GM23338 (cell line): ENCODE measurements at regions not wholly inside any gene's neighbourhood (a gene's known extent, or its start where the extent isn't known, plus 50 kb on each side); places are given as distances from the start of the nearest gene placed in this dataset.

Experiments used
- ATAC-seq: fragments of 200-7000 bp; cut with Tn5 transposase; 3 replicates; pipeline ENCODE4 v1.9.1; 2020
- DNase-seq: peaks from one replicate; pipeline ENCODE4 v3.0.0-alpha.2; 2015; ENCODE audit warnings: low spot score
- H2AFZ ChIP-seq: fragments of 200-600 bp; sonication (generic); 2 replicates; pipeline ENCODE4 v1.8.0; 2016; ENCODE audit warnings: antibody characterized with exemption, mild to moderate bottlenecking, moderate library complexity
- H3F3A ChIP-seq: fragments of 200-600 bp; sonication (generic); replicated peaks from 2 replicates; pipeline ENCODE4 v1.8.0; 2017; ENCODE audit warnings: antibody characterized with exemption, mixed run types, low read depth
- H3K27ac ChIP-seq: fragments of 200-600 bp; sonication (generic); 2 replicates; pipeline ENCODE4 v1.6.1; 2016; ENCODE audit warnings: low read depth
- H3K27me3 ChIP-seq: fragments of 200-600 bp; sonication (generic); 2 replicates; pipeline ENCODE4 v1.8.0; 2016; ENCODE audit warnings: mild to moderate bottlenecking, mixed run types, moderate library complexity; ENCODE audit not compliant: insufficient read depth
- H3K36me3 ChIP-seq: fragments of 200-600 bp; sonication (generic); 2 replicates; pipeline ENCODE4 v1.8.0; 2016; ENCODE audit warnings: mild to moderate bottlenecking; ENCODE audit not compliant: insufficient read depth
- H3K4me1 ChIP-seq: fragments of 200-600 bp; sonication (generic); 2 replicates; pipeline ENCODE4 v1.8.0; 2016; ENCODE audit warnings: mild to moderate bottlenecking, moderate library complexity; ENCODE audit not compliant: insufficient read depth
- H3K4me2 ChIP-seq: fragments of 200-600 bp; sonication (generic); 2 replicates; pipeline ENCODE4 v1.7.1; 2017; ENCODE audit warnings: mixed run types
- H3K4me3 ChIP-seq: fragments of 200-600 bp; sonication (generic); 2 replicates; pipeline ENCODE4 v1.6.1; 2016; ENCODE audit warnings: mixed run types
- H3K79me2 ChIP-seq: fragments of 200-600 bp; sonication (generic); replicated peaks from 2 replicates; pipeline ENCODE4 v1.8.0; 2017; ENCODE audit warnings: mild to moderate bottlenecking; ENCODE audit not compliant: insufficient read depth
- H3K9me2 ChIP-seq: fragments of 200-600 bp; sonication (generic); 2 replicates; pipeline ENCODE4 v1.8.0; 2017; ENCODE audit not compliant: insufficient read depth
- H4K20me1 ChIP-seq: fragments of 200-600 bp; sonication (generic); replicated peaks from 2 replicates; pipeline ENCODE4 v1.8.0; 2017; ENCODE audit warnings: mild to moderate bottlenecking; ENCODE audit not compliant: insufficient read depth
- H3K27ac Mint-ChIP-seq: 2 replicates; pipeline ENCODE4 v1.8.0; 2020; ENCODE audit warnings: inconsistent platforms, mild to moderate bottlenecking, moderate library complexity, mixed read lengths
- H3K27me3 Mint-ChIP-seq: 3 replicates; pipeline ENCODE4 v1.8.0; 2022; ENCODE audit warnings: low read depth, mild to moderate bottlenecking, moderate library complexity, mixed read lengths, inconsistent platforms; ENCODE audit not compliant: insufficient read depth, poor library complexity
- H3K36me3 Mint-ChIP-seq: 3 replicates; pipeline ENCODE4 v1.8.0; 2021; ENCODE audit warnings: low read depth, mild to moderate bottlenecking, inconsistent platforms, moderate library complexity, mixed read lengths
- H3K4me1 Mint-ChIP-seq: 3 replicates; pipeline ENCODE4 v1.8.0; 2020; ENCODE audit warnings: mild to moderate bottlenecking, inconsistent platforms, mixed read lengths
- H3K4me3 Mint-ChIP-seq: 3 replicates; pipeline ENCODE4 v1.8.0; 2021; ENCODE audit warnings: moderate library complexity, mild to moderate bottlenecking, inconsistent platforms, mixed read lengths
- H3K9me3 Mint-ChIP-seq: 3 replicates; pipeline ENCODE4 v1.8.0; 2020; ENCODE audit warnings: moderate library complexity, mild to moderate bottlenecking, inconsistent platforms, mixed read lengths
- CREB1 ChIP-seq: fragments of 250-450 bp; sonication (Bioruptor Pico); IDR thresholded peaks from 2 replicates; pipeline ENCODE4 v1.5.0; 2020; ENCODE audit warnings: low read depth, mild to moderate bottlenecking, moderate library complexity
- EZH2 ChIP-seq: fragments of 200-600 bp; sonication (generic); IDR thresholded peaks from one replicate; pipeline ENCODE4 v1.8.0; 2017; ENCODE audit warnings: antibody characterized with exemption, mild to moderate bottlenecking, low read depth; ENCODE audit not compliant: unreplicated experiment
- JUNB ChIP-seq: IDR thresholded peaks from one replicate; pipeline ENCODE4 v1.6.1; 2016; ENCODE audit warnings: antibody characterized with exemption; ENCODE audit not compliant: unreplicated experiment
- NANOG ChIP-seq: IDR thresholded peaks from 2 replicates; pipeline ENCODE4 v1.6.1; 2016; ENCODE audit warnings: antibody characterized with exemption, borderline replicate concordance
- POLR2AphosphoS5 ChIP-seq: IDR thresholded peaks from 2 replicates; pipeline ENCODE4 v1.6.1; 2016; ENCODE audit warnings: antibody characterized with exemption, low read depth
- ZNF114 ChIP-seq: fragments of 250-450 bp; sonication (Bioruptor Pico); IDR thresholded peaks from 2 replicates; pipeline ENCODE4 v1.5.0; 2020; ENCODE audit warnings: mild to moderate bottlenecking, moderate library complexity
- ZNF331 ChIP-seq: fragments of 250-450 bp; sonication (Bioruptor Pico); IDR thresholded peaks from 2 replicates; pipeline ENCODE4 v1.5.0; 2020; ENCODE audit warnings: low read depth, mild to moderate bottlenecking, moderate library complexity
- TF ChIP-seq, protein P1 (sequence below): IDR thresholded peaks from 2 replicates; pipeline ENCODE4 v1.6.1; 2016; ENCODE audit warnings: antibody characterized with exemption
- TF ChIP-seq, protein P2 (sequence below), 2 experiments: fragments of 200-600 bp in 1 of 2; sonication (generic) in 1 of 2; conservative IDR thresholded peaks; 2 replicates each; pipeline versions ENCODE4 v1.5.1 to v1.6.1; 2016 to 2017; ENCODE audit warnings: antibody characterized with exemption in 2 of 2, low read depth in 2 of 2, mild to moderate bottlenecking in 2 of 2, moderate library complexity in 1 of 2
- TF ChIP-seq, protein P3 (sequence below): IDR thresholded peaks from one replicate; pipeline ENCODE4 v1.6.1; 2018; ENCODE audit warnings: antibody characterized with exemption; ENCODE audit not compliant: unreplicated experiment

DNA sequence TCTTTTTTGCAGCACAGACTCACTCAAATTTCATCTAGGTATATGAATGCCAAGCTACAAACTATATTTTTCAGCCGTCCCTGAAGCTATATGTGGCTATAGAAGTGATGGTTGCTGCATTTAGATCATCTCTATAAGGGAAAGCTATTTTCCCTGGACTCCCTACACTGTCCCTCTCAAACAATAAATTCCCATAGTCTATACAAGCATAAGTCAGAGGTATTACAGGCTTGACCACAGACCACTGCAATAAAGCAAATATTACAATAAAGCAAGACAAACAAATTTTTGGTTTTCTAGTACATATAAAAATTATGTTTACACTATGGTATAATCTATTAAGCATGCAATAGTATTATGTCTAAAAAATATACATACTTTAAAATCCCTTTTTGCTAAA lies 1015.5 kb upstream of the LRRN3 start:
- ATAC-seq (no peak), DNase-seq (no peak)
- Mint-ChIP-seq H3K9me3 (no peaks in the 10 kb centered on the region), H3K4me1 (no peaks in the 10 kb centered on the region), H3K27ac (no peak overlapping the region), H3K27me3 (no peaks in the 10 kb centered on the region), H3K36me3 (no peaks in the 10 kb centered on the region), H3K4me3 (no peak overlapping the region)
- no peak for TF ChIP-seq NANOG
- TF ChIP-seq ZNF331 (CRISPR knock-in tag), result no peak
- TF ChIP-seq POLR2AphosphoS5, result no peak
- TF ChIP-seq, protein P1, sequence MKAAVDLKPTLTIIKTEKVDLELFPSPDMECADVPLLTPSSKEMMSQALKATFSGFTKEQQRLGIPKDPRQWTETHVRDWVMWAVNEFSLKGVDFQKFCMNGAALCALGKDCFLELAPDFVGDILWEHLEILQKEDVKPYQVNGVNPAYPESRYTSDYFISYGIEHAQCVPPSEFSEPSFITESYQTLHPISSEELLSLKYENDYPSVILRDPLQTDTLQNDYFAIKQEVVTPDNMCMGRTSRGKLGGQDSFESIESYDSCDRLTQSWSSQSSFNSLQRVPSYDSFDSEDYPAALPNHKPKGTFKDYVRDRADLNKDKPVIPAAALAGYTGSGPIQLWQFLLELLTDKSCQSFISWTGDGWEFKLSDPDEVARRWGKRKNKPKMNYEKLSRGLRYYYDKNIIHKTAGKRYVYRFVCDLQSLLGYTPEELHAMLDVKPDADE, result no peak
- Histone ChIP-seq H3K36me3 (no peaks in the 10 kb centered on the region), H3K9me2 (no peaks in the 10 kb centered on the region; the same call in 1 of the 2 replicates), H3K4me3 (no peak overlapping the region), H3K27me3 (no peaks in the 10 kb centered on the region), H3K27ac (no peak overlapping the region), H3K4me1 (no peaks in the 10 kb centered on the region), H4K20me1 (no peaks in the 10 kb centered on the region), H3K79me2 (no peaks in the 10 kb centered on the region), H2AFZ (no peak overlapping the region), H3F3A (no peaks in the 10 kb centered on the region), H3K4me2 (no peak overlapping the region)

DNA sequence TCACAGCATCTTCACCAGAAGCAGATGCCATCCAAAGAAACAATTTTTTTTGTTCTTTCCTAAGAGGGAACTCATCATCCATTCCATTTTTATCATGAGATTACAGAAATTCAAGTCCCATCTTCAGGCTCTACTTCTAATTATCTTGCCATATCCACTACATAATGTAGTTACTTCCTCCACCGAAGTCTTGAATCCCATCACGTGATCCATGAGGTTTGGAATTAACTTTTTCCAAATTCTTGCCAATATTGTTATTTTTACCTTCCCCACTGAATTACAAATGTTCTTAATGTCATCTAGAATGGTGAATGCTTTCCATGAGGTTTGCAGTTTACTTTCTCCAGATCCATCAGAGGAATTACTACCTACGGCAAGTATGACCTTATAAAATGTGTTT lies 1014.7 kb upstream of the LRRN3 start:
- H3F3A ChIP-seq, result no peaks in the 10 kb centered on the region
- no peaks in the 10 kb centered on the region for H3K36me3 ChIP-seq
- H3K4me3 ChIP-seq, result no peak overlapping the region
- H3K27ac Mint-ChIP-seq, result no peak overlapping the region
- H4K20me1 ChIP-seq, result no peaks in the 10 kb centered on the region
- DNase-seq (no peak), ATAC-seq (no peak)
- peaks cover 3% of the 10 kb centered on the region; the same call in 1 of the 3 replicates for H3K36me3 Mint-ChIP-seq
- no peak overlapping the region for H3K4me2 ChIP-seq
- no peak overlapping the region for H2AFZ ChIP-seq
- no peaks in the 10 kb centered on the region for H3K27me3 Mint-ChIP-seq
- H3K4me1 ChIP-seq, result no peaks in the 10 kb centered on the region
- TF ChIP-seq ZNF114 (CRISPR knock-in tag), result no peak
- TF ChIP-seq, protein P2, sequence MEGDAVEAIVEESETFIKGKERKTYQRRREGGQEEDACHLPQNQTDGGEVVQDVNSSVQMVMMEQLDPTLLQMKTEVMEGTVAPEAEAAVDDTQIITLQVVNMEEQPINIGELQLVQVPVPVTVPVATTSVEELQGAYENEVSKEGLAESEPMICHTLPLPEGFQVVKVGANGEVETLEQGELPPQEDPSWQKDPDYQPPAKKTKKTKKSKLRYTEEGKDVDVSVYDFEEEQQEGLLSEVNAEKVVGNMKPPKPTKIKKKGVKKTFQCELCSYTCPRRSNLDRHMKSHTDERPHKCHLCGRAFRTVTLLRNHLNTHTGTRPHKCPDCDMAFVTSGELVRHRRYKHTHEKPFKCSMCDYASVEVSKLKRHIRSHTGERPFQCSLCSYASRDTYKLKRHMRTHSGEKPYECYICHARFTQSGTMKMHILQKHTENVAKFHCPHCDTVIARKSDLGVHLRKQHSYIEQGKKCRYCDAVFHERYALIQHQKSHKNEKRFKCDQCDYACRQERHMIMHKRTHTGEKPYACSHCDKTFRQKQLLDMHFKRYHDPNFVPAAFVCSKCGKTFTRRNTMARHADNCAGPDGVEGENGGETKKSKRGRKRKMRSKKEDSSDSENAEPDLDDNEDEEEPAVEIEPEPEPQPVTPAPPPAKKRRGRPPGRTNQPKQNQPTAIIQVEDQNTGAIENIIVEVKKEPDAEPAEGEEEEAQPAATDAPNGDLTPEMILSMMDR (conservative IDR thresholded peaks at IDR 0.05; ENCODE audit: low read depth in 2 of 2), result no peak
- TF ChIP-seq EZH2, result no peak
- TF ChIP-seq CREB1 (CRISPR knock-in tag), result no peak
- TF ChIP-seq JUNB, result no peak
- TF ChIP-seq POLR2AphosphoS5, result no peak
- TF ChIP-seq, protein P1, result no peak
- TF ChIP-seq, protein P3, sequence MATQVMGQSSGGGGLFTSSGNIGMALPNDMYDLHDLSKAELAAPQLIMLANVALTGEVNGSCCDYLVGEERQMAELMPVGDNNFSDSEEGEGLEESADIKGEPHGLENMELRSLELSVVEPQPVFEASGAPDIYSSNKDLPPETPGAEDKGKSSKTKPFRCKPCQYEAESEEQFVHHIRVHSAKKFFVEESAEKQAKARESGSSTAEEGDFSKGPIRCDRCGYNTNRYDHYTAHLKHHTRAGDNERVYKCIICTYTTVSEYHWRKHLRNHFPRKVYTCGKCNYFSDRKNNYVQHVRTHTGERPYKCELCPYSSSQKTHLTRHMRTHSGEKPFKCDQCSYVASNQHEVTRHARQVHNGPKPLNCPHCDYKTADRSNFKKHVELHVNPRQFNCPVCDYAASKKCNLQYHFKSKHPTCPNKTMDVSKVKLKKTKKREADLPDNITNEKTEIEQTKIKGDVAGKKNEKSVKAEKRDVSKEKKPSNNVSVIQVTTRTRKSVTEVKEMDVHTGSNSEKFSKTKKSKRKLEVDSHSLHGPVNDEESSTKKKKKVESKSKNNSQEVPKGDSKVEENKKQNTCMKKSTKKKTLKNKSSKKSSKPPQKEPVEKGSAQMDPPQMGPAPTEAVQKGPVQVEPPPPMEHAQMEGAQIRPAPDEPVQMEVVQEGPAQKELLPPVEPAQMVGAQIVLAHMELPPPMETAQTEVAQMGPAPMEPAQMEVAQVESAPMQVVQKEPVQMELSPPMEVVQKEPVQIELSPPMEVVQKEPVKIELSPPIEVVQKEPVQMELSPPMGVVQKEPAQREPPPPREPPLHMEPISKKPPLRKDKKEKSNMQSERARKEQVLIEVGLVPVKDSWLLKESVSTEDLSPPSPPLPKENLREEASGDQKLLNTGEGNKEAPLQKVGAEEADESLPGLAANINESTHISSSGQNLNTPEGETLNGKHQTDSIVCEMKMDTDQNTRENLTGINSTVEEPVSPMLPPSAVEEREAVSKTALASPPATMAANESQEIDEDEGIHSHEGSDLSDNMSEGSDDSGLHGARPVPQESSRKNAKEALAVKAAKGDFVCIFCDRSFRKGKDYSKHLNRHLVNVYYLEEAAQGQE, result no peak
- TF ChIP-seq NANOG, result no peak
- no peak for TF ChIP-seq ZNF331 (CRISPR knock-in tag)
- H3K79me2 ChIP-seq, result no peaks in the 10 kb centered on the region
- no peaks in the 10 kb centered on the region; the same call in 1 of the 2 replicates for H3K9me2 ChIP-seq
- H3K9me3 Mint-ChIP-seq, result peaks cover 4% of the 10 kb centered on the region; the same call in 2 of the 3 replicates
- no peaks in the 10 kb centered on the region for H3K27me3 ChIP-seq
- H3K27ac ChIP-seq, result no peak overlapping the region
- no peak overlapping the region for H3K4me3 Mint-ChIP-seq
- no peaks in the 10 kb centered on the region for H3K4me1 Mint-ChIP-seq
